Activated T-cell treated with anti-CD3 and anti-CD28 coated beads, Interleukin-2, amount 50 U/mL, for 4 hours (primary cell): ENCODE measurements at regions not wholly inside any gene's neighbourhood (a gene's known extent, or its start where the extent isn't known, plus 50 kb on each side); places are given as distances from the start of the nearest gene placed in this dataset.
A peak's percentile ranks its signal among the peaks of the same experiment; 100 is the strongest.

ENCODE experiments used
- ATAC-seq, 2 donors: fragments of 200-7000 bp; cut with Tn5 transposase; one replicate each; pipeline ENCODE4 v1.10.0; 2021
- DNase-seq: peaks from one replicate; pipeline ENCODE4 v3.0.0-alpha.2; 2020
- H3K27me3 Mint-ChIP-seq: one replicate; pipeline ENCODE4 v1.8.0; 2021; ENCODE audit warnings: low read depth, mixed read lengths
- H3K36me3 Mint-ChIP-seq: one replicate; pipeline ENCODE4 v1.8.0; 2022; ENCODE audit warnings: mixed read lengths; ENCODE audit not compliant: insufficient read depth
- H3K4me1 Mint-ChIP-seq: one replicate; pipeline ENCODE4 v1.8.0; 2021; ENCODE audit warnings: low read depth, mixed read lengths
- H3K4me3 Mint-ChIP-seq: one replicate; pipeline ENCODE4 v1.8.0; 2021; ENCODE audit warnings: mild to moderate bottlenecking, moderate library complexity, mixed read lengths
- H3K9me3 Mint-ChIP-seq: one replicate; pipeline ENCODE4 v1.8.0; 2021; ENCODE audit warnings: mixed read lengths

DNA sequence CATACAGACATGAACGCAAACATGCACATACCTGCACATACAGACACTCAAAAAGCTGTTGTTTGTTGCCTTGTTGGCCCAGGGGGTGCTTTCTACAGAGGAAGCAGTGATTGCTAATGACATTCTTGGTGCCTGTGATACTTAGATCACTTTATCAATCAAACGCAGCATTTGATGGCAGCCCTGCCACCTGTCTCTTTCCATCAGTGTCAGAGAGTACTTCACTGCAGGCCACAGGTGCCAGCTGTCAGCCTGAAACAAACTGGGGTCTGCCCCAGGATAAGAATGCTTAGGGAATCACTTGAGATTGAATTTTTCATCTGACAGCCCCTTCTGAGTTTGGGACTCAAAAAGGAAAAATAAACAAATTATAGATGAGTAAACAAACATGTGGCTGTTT is 388.9 kb upstream of the SGCD start:
- no peaks in the 10 kb centered on the region for H3K27me3 Mint-ChIP-seq
- no peaks in the 10 kb centered on the region for H3K36me3 Mint-ChIP-seq
- no peak for DNase-seq
- no peak overlapping the region for H3K4me3 Mint-ChIP-seq
- no peak for ATAC-seq
- no peaks in the 10 kb centered on the region for H3K4me1 Mint-ChIP-seq
- H3K9me3 Mint-ChIP-seq, result no peaks in the 10 kb centered on the region

DNA sequence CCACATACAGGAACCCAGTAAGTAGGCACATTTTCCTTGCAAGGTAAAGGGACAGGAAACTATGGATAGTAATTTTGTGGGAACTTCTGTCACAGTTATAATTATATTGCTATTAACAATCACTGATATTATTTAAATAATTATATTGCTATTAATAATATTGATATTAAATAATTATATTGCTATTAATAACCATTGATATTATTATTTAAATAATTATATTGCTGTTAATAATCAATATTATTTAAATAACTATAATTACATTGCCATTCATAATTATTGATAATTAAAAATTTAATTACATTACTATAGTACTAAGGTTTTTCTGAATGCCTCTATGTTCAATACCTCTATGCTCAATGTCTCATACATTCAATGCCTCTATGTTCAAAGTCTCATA is 385.6 kb upstream of the SGCD start:
- H3K36me3 Mint-ChIP-seq, result no peaks in the 10 kb centered on the region
- H3K4me1 Mint-ChIP-seq, result no peaks in the 10 kb centered on the region
- DNase-seq (no peak), ATAC-seq (no peak)
- H3K4me3 Mint-ChIP-seq, result no peak overlapping the region
- H3K9me3 Mint-ChIP-seq, result no peaks in the 10 kb centered on the region
- peaks cover 10% of the 10 kb centered on the region for H3K27me3 Mint-ChIP-seq

DNA sequence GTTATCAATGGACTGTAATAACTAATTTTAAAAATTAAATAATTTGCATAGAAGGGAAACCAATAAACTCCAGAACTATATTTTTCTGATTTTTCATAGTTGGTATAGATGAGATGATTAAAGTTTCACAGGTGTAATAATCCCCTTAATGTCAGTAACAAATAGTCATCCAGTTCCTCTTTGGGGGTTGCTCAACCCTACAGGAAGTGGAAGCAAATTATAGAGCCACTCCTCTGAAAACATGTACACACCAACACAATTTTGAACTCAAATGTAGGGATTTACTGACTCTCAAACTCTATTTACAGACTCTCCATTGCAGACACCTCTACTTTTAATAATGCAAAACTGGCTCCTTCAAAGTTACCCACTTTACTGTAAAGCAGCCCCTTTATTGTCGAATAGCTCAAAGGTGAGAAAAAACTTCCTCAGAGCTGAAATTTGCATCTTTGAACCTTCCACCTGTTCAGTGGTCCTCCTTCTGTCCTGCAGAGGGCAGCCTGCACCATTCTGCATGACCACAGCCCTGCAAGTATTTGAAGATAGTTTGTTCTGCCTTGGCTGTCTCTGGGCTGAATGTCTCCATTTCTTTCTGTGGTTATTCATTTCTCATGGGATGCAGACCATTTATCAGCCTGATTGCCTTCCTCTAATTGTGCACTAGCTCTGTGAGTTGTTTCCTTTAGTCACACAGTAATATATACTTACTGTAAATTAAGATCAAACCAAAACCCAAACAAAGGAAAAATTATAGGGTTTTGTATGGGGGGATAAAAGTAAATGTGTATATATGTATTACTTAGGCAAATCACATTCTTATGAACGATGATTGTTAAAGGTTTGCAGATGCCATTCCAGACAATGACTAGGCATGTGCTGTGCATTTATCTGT is 383.2 kb upstream of the SGCD start:
- peaks cover 12% of the 10 kb centered on the region for H3K27me3 Mint-ChIP-seq
- peak in 1 of 2 donors; percentile 63 for ATAC-seq

GRCh38 chr5:155947394-155948062 is 379.4 kb upstream of the SGCD start:
- no peak overlapping the region for H3K4me3 Mint-ChIP-seq
- H3K36me3 Mint-ChIP-seq, result no peaks in the 10 kb centered on the region
- H3K27me3 Mint-ChIP-seq, result peaks cover 13% of the 10 kb centered on the region
- H3K4me1 Mint-ChIP-seq, result no peaks in the 10 kb centered on the region
- no peaks in the 10 kb centered on the region for H3K9me3 Mint-ChIP-seq
- DNase-seq, result no peak
- no peak for ATAC-seq

More for the DNA sequence above, 383.2 kb upstream of the SGCD start:
- Mint-ChIP-seq H3K4me3 (no peak overlapping the region), H3K4me1 (no peaks in the 10 kb centered on the region), H3K36me3 (no peaks in the 10 kb centered on the region), H3K9me3 (no peaks in the 10 kb centered on the region)
- no peak for DNase-seq

DNA sequence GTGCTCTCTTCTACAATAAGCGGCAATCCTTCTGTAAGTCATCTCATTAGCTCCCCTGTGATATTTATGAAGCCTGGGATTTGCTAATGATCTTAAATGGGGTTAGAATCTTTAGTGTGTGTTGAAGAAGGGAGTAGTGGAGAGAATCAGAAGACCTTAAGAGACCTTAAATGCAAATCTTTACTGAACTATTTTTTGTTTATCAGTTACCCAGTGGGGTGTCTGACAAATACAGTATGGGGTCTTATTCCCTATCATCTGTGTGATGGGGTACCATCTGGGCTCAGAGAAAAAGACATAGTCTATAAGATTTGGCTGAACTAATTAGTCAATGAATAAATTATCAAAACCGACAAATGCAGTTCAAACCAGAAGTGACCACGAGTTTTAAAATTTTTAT is 378.4 kb upstream of the SGCD start:
- ATAC-seq (no peak), DNase-seq (no peak)
- Mint-ChIP-seq H3K4me1 (no peaks in the 10 kb centered on the region), H3K4me3 (no peak overlapping the region), H3K27me3 (peaks cover 13% of the 10 kb centered on the region), H3K9me3 (no peaks in the 10 kb centered on the region), H3K36me3 (no peaks in the 10 kb centered on the region)

DNA sequence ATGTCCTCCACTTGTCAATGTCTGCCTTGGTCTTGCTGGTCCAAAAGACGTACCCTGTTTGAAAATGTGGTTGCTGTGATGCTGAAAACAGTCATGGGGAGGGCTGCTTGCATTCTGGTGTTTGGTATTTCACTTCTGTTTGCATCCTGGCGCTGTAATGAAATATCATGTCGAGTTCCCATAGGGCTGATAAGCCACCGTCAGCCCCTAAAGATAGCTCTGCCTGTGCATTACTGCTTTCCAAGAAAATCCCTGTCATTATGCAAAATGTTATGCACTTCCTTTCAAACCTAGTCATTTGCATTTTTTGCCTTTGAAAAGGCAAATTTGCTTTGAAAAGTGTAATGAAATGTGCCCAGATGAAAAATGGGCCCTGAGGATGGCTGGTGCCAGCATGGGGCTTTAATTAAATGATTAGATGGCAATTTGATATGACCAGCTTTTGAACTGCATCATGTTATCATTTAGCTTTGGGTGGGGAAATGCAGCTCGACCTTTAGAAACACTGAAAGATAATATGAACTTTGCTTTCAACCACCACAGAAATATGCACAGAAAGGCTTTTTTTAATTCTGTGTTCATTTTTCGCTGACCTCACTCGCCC is 374.4 kb upstream of the SGCD start:
- no peak overlapping the region for H3K4me3 Mint-ChIP-seq
- H3K36me3 Mint-ChIP-seq, result no peaks in the 10 kb centered on the region
- ATAC-seq (no peak), DNase-seq (no peak)
- H3K4me1 Mint-ChIP-seq, result no peaks in the 10 kb centered on the region
- peaks cover 2% of the 10 kb centered on the region for H3K27me3 Mint-ChIP-seq
- H3K9me3 Mint-ChIP-seq, result no peaks in the 10 kb centered on the region

GRCh38 chr5:155953335-155953734 is 373.6 kb upstream of the SGCD start:
- no peak for DNase-seq
- H3K4me3 Mint-ChIP-seq, result no peak overlapping the region
- no peaks in the 10 kb centered on the region for H3K4me1 Mint-ChIP-seq
- no peaks in the 10 kb centered on the region for H3K9me3 Mint-ChIP-seq
- peaks cover 2% of the 10 kb centered on the region for H3K27me3 Mint-ChIP-seq
- H3K36me3 Mint-ChIP-seq, result no peaks in the 10 kb centered on the region
- peak; percentile 50 to 51 for ATAC-seq

GRCh38 chr5:155954701-155955445 is 372.1 kb upstream of the SGCD start:
- no peak for DNase-seq
- no peak for ATAC-seq
- no peaks in the 10 kb centered on the region for H3K9me3 Mint-ChIP-seq
- peaks cover 2% of the 10 kb centered on the region for H3K27me3 Mint-ChIP-seq
- no peaks in the 10 kb centered on the region for H3K36me3 Mint-ChIP-seq
- H3K4me3 Mint-ChIP-seq, result no peak overlapping the region
- H3K4me1 Mint-ChIP-seq, result no peaks in the 10 kb centered on the region

DNA sequence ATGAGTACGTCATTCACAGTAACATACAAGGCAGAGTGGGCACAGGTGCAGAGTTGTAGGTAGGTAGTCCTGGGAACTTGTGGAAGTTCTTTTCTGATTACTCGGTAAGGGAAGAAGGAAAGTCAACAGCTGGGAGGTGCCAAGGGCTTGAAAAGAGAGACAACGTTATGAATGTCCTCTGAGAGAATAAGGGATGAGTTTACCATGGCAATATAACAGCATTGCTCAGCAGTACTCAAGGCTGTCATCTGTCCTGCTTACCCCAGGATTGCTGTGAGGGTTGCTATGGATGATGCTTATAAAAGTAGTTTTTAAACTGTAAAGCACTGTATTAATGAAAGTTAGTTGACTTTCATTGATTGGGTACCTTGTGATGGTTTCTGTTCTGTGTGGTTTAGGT is 369.1 kb upstream of the SGCD start:
- H3K9me3 Mint-ChIP-seq, result no peaks in the 10 kb centered on the region
- no peak for DNase-seq
- H3K4me3 Mint-ChIP-seq, result no peak overlapping the region
- H3K4me1 Mint-ChIP-seq, result no peaks in the 10 kb centered on the region
- ATAC-seq, result no peak
- peaks cover 3% of the 10 kb centered on the region for H3K27me3 Mint-ChIP-seq
- no peaks in the 10 kb centered on the region for H3K36me3 Mint-ChIP-seq

DNA sequence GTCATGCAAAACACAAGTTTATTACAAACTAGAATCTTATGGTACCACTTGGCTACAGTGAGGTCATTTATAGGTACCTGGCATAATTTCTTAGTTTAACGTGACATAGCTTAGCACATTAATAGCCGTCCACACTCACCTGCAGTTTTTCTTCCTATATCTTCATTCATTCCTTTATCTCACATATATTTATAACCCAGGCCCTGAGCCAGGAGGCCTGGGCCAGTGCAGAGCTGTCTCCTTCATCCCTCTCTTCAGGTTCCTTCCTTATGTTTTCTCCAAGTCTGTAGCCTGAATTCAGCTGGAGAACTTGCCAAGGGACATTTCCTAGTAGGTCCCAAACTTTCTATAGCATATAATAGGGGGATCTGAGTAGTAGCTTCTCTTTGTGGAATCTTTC is 367.9 kb upstream of the SGCD start:
- peaks cover 3% of the 10 kb centered on the region for H3K27me3 Mint-ChIP-seq
- no peak for DNase-seq
- H3K4me1 Mint-ChIP-seq, result no peaks in the 10 kb centered on the region
- no peak for ATAC-seq
- no peak overlapping the region for H3K4me3 Mint-ChIP-seq
- no peaks in the 10 kb centered on the region for H3K36me3 Mint-ChIP-seq
- no peaks in the 10 kb centered on the region for H3K9me3 Mint-ChIP-seq

GRCh38 chr5:155960177-155960576 is 366.8 kb upstream of the SGCD start:
- no peaks in the 10 kb centered on the region for H3K4me1 Mint-ChIP-seq
- no peaks in the 10 kb centered on the region for H3K9me3 Mint-ChIP-seq
- H3K36me3 Mint-ChIP-seq, result no peaks in the 10 kb centered on the region
- H3K4me3 Mint-ChIP-seq, result no peak overlapping the region
- DNase-seq, result no peak
- ATAC-seq, result no peak
- peaks cover 3% of the 10 kb centered on the region for H3K27me3 Mint-ChIP-seq

DNA sequence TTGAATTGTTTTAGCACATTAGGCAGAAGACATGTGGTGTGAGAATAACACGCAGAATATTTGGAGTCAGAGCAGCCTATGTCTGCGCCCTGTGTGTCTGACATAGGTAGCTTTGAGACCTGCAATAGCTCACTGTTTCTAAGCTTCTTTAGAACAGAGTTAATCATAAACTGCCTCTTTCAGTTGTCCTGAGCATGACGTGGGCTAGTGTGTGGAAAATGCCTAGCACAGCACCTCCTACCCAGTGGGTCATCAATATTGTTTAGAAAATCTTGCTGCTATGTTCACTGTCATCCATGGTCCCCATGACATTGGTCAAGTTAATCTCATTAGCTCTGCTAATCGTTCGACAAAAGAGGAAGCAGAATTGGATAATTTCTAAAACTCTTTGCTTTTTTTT is 357.4 kb upstream of the SGCD start:
- Mint-ChIP-seq H3K4me1 (no peaks in the 10 kb centered on the region), H3K4me3 (no peak overlapping the region), H3K36me3 (no peaks in the 10 kb centered on the region), H3K27me3 (peaks cover 2% of the 10 kb centered on the region), H3K9me3 (peaks cover 6% of the 10 kb centered on the region)
- DNase-seq (no peak), ATAC-seq (no peak)

GRCh38 chr5:155974369-155974768 is 352.6 kb upstream of the SGCD start:
- no peaks in the 10 kb centered on the region for H3K9me3 Mint-ChIP-seq
- no peak overlapping the region for H3K4me3 Mint-ChIP-seq
- H3K36me3 Mint-ChIP-seq, result no peaks in the 10 kb centered on the region
- no peak for ATAC-seq
- H3K4me1 Mint-ChIP-seq, result no peaks in the 10 kb centered on the region
- DNase-seq, result no peak
- peaks cover 11% of the 10 kb centered on the region for H3K27me3 Mint-ChIP-seq

GRCh38 chr5:155978850-155979249 is 348.1 kb upstream of the SGCD start:
- ATAC-seq (no peak), DNase-seq (no peak)
- no peaks in the 10 kb centered on the region for H3K9me3 Mint-ChIP-seq
- H3K27me3 Mint-ChIP-seq, result peaks cover 13% of the 10 kb centered on the region
- H3K36me3 Mint-ChIP-seq, result no peaks in the 10 kb centered on the region
- H3K4me1 Mint-ChIP-seq, result no peaks in the 10 kb centered on the region
- H3K4me3 Mint-ChIP-seq, result no peak overlapping the region
